Activated naive CD4-positive, alpha-beta T cell treated with anti-CD3 and anti-CD28 coated beads, Interleukin-2, amount 10 ng/mL, durations not matched to agents 7 days and 5 days (primary cell): ENCODE measurements at regions not wholly inside any gene's neighbourhood (a gene's known extent, or its start where the extent isn't known, plus 50 kb on each side); places are given as distances from the start of the nearest gene placed in this dataset.

ENCODE experiments used
- CTCF ChIA-PET: fragments of 350-600 bp; sonication (Branson Sonifier 250); formaldehyde crosslinking; loops from one replicate; lab custom pipeline; 2021; ENCODE audit warnings: antibody characterized with exemption; lab: Charles Lee
- DNase-seq: peaks from one replicate; pipeline ENCODE4 v3.0.0-alpha.2; 2020
- H3K27ac Mint-ChIP-seq: one replicate; pipeline ENCODE4 v1.8.0; 2021; ENCODE audit warnings: mild to moderate bottlenecking, moderate library complexity, mixed read lengths
- H3K27me3 Mint-ChIP-seq: one replicate; pipeline ENCODE4 v1.8.0; 2021; ENCODE audit warnings: mild to moderate bottlenecking, mixed read lengths
- H3K36me3 Mint-ChIP-seq: one replicate; pipeline ENCODE4 v1.8.0; 2021; ENCODE audit warnings: mixed read lengths
- H3K4me1 Mint-ChIP-seq: one replicate; pipeline ENCODE4 v1.8.0; 2021; ENCODE audit warnings: mixed read lengths
- H3K4me3 Mint-ChIP-seq: one replicate; pipeline ENCODE4 v1.8.0; 2021; ENCODE audit warnings: mild to moderate bottlenecking, moderate library complexity, mixed read lengths
- H3K9me3 Mint-ChIP-seq: one replicate; pipeline ENCODE4 v1.8.0; 2021; ENCODE audit warnings: mixed read lengths

- no peaks in the 10 kb centered on the region for H3K9me3 Mint-ChIP-seq
- H3K27ac Mint-ChIP-seq, result no peak overlapping the region
- H3K4me3 Mint-ChIP-seq, result no peak overlapping the region
- no peaks in the 10 kb centered on the region for H3K27me3 Mint-ChIP-seq
- CTCF ChIA-PET, result no interaction called here
- no peak for DNase-seq
- no peaks in the 10 kb centered on the region for H3K4me1 Mint-ChIP-seq
- no peaks in the 10 kb centered on the region for H3K36me3 Mint-ChIP-seq
These were observed 65.5 kb upstream of the C3orf49 start for GRCh38 chr3:63753567-63753966.

GRCh38 chr3:63753995-63754394 is 65.1 kb upstream of the C3orf49 start:
- Mint-ChIP-seq H3K27me3 (no peaks in the 10 kb centered on the region), H3K36me3 (no peaks in the 10 kb centered on the region), H3K27ac (no peak overlapping the region), H3K9me3 (no peaks in the 10 kb centered on the region), H3K4me3 (no peak overlapping the region), H3K4me1 (no peaks in the 10 kb centered on the region)
- CTCF ChIA-PET, result no interaction called here
- DNase-seq, result no peak

GRCh38 chr3:63762180-63762579 is 56.9 kb upstream of the C3orf49 start:
- Mint-ChIP-seq H3K4me3 (no peak overlapping the region), H3K9me3 (no peaks in the 10 kb centered on the region), H3K4me1 (no peaks in the 10 kb centered on the region), H3K36me3 (no peaks in the 10 kb centered on the region), H3K27me3 (peaks cover 7% of the 10 kb centered on the region), H3K27ac (no peak overlapping the region)
- CTCF ChIA-PET, result no interaction called here
- no peak for DNase-seq

GRCh38 chr3:63762934-63763550 is 56.1 kb upstream of the C3orf49 start:
- Mint-ChIP-seq H3K36me3 (no peaks in the 10 kb centered on the region), H3K27me3 (peaks cover 7% of the 10 kb centered on the region), H3K4me1 (no peaks in the 10 kb centered on the region), H3K9me3 (no peaks in the 10 kb centered on the region), H3K4me3 (no peak overlapping the region), H3K27ac (no peak overlapping the region)
- no peak for DNase-seq
- CTCF ChIA-PET, result no interaction called here

- no peak for DNase-seq
- no peaks in the 10 kb centered on the region for H3K36me3 Mint-ChIP-seq
- H3K4me3 Mint-ChIP-seq, result no peak overlapping the region
- H3K4me1 Mint-ChIP-seq, result no peaks in the 10 kb centered on the region
- no peaks in the 10 kb centered on the region for H3K9me3 Mint-ChIP-seq
- no peak overlapping the region for H3K27ac Mint-ChIP-seq
- H3K27me3 Mint-ChIP-seq, result peaks cover 7% of the 10 kb centered on the region
- CTCF ChIA-PET, result no interaction called here
These were observed 54.6 kb upstream of the C3orf49 start for GRCh38 chr3:63764511-63764910.

GRCh38 chr3:63766261-63766660 is 52.8 kb upstream of the C3orf49 start:
- DNase-seq, result no peak
- Mint-ChIP-seq H3K27ac (no peak overlapping the region), H3K4me1 (no peaks in the 10 kb centered on the region), H3K36me3 (no peaks in the 10 kb centered on the region), H3K4me3 (no peak overlapping the region), H3K9me3 (no peaks in the 10 kb centered on the region), H3K27me3 (peaks cover 7% of the 10 kb centered on the region)
- CTCF ChIA-PET, result no interaction called here

- Mint-ChIP-seq H3K9me3 (peaks cover 2% of the 10 kb centered on the region), H3K27me3 (peaks cover 7% of the 10 kb centered on the region)
These were observed 50.7 kb upstream of the C3orf49 start for GRCh38 chr3:63768386-63768785.

GRCh38 chr3:63768888-63769287 is 50.2 kb upstream of the C3orf49 start:
- Mint-ChIP-seq H3K4me1 (no peaks in the 10 kb centered on the region), H3K4me3 (no peak overlapping the region), H3K9me3 (peaks cover 2% of the 10 kb centered on the region), H3K27me3 (peaks cover 6% of the 10 kb centered on the region), H3K36me3 (no peaks in the 10 kb centered on the region), H3K27ac (no peak overlapping the region)
- CTCF ChIA-PET, result no interaction called here
- DNase-seq, result no peak

More at GRCh38 chr3:63768386-63768785, 50.7 kb upstream of the C3orf49 start:
- H3K36me3 Mint-ChIP-seq, result no peaks in the 10 kb centered on the region
- no peak overlapping the region for H3K4me3 Mint-ChIP-seq
- no peak overlapping the region for H3K27ac Mint-ChIP-seq
- no peak for DNase-seq
- H3K4me1 Mint-ChIP-seq, result no peaks in the 10 kb centered on the region
- CTCF ChIA-PET, result interaction anchor here (0.7 kb wide), 1 partner anchor 53 kb away, joined by 3 read pairs; no protein-coding TSS in a partner anchor
